HG02973 (cell line): ENCODE measurements at regions not wholly inside any gene's neighbourhood (a gene's known extent, or its start where the extent isn't known, plus 50 kb on each side); places are given as distances from the start of the nearest gene placed in this dataset.
A peak's percentile ranks its signal among the peaks of the same experiment; 100 is the strongest.
"Not testable (repeated sequence)": the region's sequence is repeated elsewhere in the genome, so short reads cannot be mapped to it uniquely, and the experiment has no call there.

Experiments used
- ATAC-seq: cut with Tn5 transposase; IDR thresholded peaks from one replicate; pipeline ENCODE4 v1.9.1; 2021; ENCODE audit warnings: moderate library complexity; ENCODE audit not compliant: unreplicated experiment

DNA sequence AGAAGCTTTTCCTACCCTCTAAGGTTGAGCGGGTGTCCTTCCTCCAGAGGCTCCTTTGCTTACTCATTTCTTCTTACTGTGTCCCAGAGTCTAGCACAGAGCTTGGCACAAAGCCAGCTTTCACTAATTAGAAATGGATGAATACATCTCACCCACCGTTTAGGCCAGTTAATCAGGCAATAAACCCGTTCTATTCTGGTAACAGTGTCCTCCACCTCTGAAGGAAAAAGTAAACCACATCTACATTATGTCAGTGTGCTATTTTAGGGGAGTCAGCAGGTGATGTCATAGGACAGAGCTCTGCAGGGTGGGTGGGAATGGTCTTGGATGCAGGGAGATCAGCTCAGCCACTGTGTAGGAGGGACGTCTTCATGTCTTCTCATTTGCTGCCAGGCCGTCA, 109.2 kb downstream of the OSTF1 start:
- no peak for ATAC-seq

DNA sequence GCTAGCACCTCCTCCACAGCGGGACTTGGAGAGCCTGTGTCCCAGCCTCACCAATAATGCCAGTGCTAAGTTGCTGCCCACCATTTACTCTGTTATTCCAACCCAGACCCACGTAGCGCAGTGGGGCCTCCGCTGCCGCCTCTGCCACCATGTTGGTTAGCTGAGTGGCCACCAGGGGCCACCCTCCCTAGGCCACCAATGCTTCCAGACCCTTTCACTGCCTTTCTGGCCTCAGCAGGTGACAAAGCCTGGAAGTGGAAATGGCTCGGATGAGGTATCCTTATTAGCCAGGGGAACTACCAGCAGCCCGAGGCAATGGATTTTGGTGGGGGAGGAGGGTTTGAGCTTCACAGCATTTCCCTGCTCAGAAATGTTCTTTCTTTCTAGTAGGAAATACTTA, 110.1 kb downstream of the OSTF1 start:
- ATAC-seq = no peak

DNA sequence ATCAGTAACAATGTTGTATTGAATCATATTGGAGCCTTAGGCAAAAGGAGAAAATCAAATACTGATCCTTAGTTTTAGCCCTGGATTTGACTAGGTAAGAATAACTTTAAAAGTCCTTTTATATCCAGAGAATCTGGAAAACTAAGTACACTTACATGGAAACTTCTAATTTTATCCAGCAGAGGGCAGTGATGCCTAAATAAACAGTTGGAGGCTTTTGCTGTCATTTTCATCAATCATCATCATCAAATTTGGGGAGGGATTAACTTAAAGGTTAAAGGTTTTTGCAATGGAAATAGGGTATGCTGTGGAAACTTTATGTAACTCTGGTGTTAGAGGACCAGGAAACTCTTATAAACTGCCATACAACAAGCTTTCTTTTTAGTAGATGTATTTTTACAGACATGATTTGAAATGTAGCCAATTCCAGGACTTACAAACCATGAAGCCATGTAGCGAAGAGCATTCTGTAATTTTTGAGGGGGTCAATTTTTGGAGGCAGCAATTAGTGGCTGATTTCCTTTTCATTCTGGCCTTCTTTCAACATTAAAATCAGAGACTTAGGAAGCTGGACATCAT, 112.7 kb downstream of the OSTF1 start:
- no peak for ATAC-seq

DNA sequence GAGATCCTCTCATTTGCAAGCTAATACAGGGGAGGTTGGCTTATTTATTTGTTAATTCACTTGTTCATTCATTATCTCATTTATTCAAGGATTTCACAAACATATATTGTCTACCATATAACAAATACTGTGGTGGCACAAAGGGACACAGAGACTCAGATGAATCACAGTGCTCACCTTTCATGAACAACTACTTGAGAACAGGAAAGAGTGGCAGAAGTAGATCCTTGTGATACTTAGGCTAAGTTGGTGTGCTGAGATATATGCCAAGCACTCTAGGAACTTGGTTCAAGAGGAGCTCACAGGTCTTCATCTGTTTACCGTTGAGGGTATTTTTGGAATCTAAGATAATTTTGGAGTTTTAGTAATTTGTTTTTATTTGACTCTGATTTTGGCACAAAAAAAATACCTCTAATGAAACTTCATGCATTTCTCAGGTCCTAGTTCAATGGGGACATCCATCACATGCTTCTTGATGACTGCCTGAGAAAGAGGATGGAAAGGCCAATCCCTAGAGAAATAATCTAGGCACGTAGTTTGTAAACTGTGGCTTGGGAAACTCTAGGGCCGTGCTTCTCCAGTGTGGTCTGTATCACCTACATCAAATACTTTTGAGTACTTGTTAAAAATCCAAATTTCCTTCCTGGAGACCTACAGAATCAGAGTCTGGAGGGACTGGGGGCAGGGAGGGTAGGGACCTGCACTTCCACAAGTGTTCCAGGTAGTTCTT, 113.3 kb downstream of the OSTF1 start:
- ATAC-seq = no peak

DNA sequence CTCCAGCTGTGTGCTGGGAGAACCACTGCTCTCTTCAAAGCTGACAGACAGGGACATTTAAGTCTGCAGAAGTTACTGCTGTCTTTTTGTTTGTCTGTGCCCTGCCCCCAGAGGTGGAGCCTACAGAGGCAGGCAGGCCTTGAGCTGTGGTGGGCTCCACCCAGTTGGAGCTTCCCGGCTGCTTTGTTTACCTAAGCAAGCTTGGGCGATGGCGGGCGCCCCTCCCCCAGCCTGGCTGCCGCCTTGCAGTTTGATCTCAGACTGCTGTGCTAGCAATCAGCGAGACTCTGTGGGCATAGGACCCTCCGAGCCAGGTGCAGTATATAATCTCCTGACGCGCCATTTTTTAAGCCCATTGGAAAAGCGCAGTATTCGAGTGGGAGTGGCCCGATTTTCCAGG, 119.7 kb downstream of the OSTF1 start:
- ATAC-seq = not testable (repeated sequence)

DNA sequence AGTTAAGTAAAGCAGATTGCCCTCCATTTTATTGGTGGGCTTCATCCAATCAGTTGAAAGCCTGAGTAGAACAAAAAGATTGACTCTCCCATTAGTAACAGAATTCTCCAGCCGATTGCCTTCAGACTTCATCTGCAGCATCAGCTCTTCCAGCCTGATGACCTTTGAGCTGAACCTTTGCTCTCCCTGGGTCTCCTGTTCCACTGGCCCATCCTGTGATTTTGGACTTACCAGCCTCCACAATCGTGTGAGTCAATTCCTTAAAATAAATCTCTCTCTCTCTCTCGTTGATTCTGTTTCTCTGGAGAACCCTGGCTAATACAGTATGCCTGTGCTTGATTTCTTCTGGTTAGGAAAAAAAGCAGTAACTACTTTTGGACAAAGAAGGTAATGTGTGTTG, 121.9 kb downstream of the OSTF1 start:
- no peak for ATAC-seq

DNA sequence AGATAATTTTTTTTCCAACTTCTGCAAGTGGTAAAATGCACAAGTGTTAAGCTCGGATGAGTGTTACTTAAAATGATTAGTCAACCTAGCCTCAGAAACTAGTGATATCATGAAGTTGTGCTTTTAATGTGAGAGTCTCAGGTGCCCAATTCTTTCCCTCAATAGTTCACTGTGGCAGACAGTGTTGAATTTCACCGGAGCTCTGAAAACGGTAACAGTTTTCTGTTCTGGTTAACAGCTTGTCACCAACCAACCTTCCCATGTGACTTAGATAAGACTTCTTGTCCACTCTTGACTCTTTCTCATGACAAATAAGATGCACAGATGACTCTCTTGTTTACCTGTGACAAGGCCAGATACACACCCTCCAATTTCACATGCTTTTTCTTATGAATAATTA, 125.5 kb downstream of the OSTF1 start:
- no peak for ATAC-seq

DNA sequence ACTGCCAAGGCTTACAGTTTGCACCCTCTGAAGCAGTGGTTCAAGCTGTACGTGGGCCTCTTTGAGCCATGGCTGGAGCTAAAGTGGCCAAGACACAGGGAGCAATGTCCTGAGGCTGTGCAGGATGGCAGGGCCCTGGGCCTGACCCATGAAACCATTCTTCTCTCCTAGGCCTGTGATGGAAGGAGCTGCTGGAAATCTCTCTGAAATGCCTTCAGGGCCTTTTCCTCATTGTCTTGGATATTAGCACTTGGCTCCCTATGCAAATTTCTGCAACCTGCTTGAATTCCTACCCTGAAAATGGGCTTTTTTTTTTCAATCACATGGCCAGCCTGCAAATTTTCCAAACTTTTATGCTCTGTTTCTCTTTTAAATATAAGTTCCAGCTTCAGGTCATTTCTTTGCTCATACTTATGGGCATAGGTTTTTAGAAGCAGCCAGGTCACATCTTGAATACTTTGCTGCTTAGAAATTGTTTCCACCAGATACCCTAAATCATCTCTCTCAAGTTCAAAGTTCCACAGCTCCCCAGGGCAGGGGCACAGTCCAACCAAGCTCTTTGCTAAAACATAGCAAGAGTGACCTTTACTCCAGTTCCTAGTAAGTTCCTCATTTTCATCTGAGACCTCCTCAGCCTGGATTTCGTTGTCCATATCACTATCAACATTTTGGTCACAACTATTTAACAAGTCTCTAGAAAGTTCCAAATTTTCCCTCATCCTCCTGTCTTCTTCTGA, 138.3 kb downstream of the OSTF1 start:
- no peak for ATAC-seq

DNA sequence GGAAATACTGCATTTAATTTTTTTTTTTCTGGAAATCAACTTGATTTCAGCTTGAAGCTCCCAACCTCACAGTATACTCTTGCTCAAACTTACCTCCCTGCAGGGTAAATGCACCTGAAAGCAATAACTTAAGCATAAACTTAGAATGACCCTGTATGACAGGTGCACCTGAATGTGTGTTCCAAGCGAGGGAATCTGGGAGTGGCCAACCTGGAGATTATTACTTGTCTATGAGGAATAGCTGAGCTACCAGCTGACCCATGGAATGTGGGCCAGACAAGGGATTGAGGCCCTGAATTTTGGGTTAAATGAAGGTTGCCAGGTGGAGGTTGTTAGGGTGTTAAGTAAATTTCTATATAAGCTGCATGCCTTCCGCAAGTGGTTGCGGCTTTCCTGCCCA, 140.6 kb downstream of the OSTF1 start:
- ATAC-seq = no peak

DNA sequence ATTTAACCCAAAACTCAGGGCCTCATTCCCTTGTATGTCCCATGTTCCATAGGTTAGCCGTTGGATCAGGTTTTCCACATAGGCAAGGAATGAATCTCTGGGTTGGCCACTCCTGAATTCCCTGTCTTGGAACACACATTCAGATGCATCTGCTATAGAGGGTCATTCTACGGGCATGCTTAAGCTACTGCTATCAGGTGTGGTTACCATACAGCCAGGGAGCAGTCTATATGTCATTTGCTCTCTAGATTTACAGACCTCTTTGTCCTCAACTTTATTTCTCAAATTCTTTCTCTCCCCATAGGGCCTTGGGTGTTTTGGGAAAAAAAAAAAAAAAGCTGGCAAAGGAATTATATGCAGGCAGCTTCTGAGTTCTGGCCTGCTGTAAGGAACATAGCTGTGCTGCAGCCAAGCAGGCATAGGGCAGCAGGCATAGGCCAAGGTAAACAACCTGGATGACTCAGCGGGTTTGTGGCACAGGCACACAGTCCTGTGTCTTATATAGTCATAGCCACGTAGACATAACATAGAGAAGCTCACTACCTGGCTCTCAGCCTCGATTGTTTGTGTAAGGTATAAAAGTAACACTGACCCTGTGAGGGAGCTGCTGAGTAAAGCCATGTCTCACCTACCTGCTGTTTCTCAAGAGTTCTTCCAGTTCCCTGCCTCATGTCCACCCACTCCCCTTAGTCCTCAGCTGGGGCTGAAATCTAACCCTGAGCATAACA, 141.5 kb downstream of the OSTF1 start:
- ATAC-seq = no peak

DNA sequence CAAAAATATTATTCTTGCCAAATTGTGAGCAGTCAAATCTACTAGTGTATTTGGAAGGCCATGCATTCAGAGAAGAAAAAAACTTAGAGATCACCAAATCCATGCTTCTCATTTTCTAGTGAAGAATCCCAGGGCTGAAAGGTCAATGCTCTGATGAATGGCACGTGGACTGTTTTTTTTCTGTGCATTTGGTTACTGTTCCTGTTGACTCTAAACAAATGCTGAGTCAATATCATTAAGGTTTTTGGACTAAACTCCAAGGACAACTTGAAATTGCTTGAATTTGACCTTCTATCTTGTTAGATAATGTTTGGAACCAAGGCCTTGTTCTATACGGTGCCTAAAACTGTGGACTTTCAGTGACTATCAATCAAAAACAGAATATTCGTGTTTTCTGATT, 142.2 kb downstream of the OSTF1 start:
- no peak for ATAC-seq

DNA sequence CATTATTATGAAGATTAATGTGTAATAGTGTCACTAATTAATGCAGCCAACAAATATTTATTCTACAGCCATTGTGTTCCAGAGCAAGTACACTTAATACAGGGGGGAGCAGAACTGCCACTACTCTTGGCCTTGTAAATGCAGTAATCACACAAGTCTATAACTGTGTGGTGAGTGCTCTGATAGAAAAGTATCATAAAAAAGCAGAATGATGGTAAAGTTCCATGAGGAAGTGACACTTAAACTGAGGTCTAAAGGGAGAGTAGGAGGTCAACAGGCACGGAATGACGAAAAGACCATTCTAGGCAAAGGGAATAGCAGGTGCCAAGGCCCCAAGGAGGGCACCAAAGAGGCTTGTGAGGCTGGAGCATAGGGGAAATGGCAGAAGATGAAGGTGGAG, 142.9 kb downstream of the OSTF1 start:
- no peak for ATAC-seq

DNA sequence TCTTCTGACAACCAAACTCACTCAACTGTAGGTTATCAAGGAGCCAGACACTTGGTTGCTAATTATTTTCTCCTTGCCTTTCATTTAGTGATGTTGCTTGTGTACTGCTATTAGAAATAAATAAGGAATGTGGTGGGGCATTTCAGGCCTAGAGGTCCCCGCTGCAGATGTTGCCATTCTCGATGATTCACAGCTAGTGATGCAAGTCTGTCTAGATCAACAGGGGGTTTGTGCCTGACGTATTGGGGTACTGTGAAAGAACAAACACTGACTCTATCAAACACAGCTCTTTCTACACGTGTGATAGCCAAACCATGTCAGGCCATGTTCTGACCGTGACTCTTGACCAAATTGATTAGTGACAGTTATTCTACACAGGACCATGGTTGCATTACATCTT, 144.7 kb downstream of the OSTF1 start:
- no peak for ATAC-seq

DNA sequence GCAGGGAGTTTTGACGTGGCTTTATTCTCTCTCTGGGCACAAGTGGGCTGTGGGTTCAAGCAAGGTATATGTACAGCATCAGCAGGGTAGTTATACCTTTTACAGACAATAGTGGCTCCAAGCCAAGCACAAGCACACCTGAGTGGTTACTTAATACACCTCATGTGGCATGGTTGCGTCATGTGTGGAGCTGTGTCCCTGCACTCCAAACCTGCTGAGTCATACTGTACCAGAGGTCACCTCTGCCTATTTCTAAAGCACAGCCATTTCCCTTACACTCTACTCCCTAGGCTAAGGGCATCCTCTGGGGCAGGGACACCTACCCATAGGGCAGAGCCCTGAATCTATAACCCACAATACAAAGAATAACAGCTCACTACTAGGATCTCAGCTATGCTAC, 147.3 kb downstream of the OSTF1 start:
- no peak for ATAC-seq

DNA sequence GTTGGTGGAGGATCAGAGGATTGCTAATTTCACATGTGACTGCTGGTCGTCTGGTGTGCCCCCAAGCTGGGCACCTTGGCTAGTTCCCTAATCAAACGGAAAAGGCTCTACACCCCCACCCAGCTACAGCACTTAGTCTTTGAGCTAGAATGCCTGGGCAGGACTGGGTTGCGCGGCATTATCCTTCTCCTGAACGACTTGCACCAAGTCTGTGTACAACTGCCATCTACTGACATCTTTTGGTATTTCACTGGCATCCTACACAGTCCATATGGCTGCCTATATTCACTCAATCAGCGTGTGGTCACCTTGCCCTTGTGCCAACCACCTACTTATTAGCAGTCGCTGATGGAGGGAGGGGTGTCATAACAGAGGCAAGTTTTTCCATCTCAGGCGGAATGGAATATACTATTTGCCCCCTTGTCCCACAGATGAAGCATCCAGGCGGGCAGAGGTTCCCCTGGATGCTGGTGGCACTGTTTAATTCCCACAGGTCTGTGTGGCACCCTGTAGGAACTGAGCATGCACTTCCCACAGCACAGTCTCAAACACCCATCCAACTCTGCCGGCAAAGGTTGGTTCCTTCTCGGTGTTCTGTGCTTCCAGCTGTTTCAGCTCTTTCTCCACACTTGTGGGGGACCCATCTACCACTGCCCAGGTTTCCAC, 150.1 kb downstream of the OSTF1 start:
- peak; percentile 91 for ATAC-seq

DNA sequence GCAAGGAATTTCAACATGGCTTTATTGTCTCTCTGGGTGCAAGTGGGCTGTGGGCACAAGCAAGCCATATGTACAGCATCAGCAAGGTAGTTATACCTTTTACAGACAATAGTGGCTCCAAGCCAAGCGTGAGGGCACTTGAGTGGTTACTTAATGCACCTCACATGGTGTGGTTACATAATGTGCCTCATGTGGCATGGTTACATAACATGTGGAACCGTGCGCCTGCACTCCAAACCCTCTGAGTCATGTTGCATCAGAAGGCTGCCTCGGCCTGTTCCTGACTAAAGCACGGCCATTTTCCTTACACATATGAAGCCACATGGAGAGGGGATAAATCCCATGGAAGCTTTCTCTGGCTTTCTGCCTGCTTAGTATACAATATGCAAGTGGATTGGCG, 150.9 kb downstream of the OSTF1 start:
- no peak for ATAC-seq

DNA sequence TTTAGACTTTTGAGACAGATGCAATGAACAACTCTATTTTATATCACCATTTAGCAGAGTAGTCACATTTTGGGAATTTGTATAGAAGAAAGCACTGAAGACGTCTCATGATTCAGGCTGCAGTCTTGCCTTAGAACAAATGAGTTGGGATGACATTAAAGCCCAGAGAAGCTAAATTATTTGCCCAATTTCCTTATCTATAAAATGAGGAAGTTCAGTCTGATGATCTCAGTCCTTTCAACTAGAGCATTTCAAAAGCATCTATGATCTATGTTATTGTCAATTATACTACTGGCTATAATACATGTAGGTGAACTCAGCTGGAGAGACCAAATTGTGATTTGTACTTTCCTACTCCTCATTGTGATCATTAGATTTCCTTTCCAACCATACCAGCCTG, 154.1 kb downstream of the OSTF1 start:
- no peak for ATAC-seq

DNA sequence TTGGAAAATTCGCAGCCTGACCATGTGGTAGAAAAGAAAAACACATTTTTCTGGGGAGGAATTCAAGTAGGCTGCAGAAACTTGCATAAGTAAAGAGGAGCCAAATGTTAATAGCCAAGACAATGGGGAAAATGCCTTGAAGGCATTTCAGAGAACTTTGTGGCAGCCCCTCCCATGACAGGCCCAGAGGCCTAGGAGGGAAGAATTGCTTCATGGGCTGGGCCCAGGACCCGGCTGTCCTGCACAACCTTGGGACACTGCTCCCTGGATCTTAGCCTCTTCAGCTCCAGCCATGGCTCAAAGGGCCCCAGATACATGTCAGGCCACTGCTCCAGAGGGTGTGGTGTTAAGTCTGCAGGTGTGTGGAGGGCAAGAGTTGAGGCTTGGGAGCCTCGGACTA, 158.6 kb downstream of the OSTF1 start:
- no peak for ATAC-seq

DNA sequence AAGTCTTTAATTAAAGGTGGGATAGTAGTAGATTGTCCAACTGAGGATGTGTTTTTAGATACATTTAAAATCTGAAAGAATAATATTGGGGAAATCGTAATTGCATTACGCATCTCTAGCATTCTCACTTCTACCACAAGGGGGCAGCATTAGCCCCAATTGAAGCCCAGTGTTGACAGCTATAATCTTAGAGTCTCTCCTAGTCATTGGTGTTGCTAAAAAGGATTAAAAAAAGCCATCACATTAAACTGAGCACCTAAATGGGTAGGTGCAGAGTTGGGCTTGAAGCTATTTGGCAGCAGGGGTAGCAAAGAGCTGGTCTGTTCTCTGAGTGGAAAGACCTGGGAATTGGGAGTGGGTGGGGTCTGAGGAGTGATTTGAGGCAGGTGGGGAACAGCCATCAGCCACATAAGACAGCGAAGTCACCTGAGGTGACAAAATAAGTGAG, 177.2 kb downstream of the OSTF1 start:
- peak; percentile 76 for ATAC-seq

DNA sequence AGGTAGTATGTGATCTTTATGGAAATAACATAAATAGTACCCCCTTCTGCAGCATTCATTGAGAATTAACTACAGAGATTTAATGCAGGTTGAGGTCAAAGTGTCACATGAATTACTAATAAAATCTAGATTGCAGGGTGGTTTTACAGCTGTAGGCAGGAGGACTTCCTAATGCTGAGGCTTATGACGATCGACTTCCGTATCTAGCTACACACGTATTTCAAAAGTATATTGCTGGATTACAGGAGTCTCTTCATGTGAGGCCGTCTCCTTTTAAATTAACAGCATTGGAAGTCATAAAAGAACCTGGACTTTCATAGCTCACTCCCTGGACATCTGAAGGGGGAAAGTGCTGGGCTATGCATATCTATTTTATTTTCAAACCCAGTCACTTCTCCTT, 180.9 kb downstream of the OSTF1 start:
- no peak for ATAC-seq

DNA sequence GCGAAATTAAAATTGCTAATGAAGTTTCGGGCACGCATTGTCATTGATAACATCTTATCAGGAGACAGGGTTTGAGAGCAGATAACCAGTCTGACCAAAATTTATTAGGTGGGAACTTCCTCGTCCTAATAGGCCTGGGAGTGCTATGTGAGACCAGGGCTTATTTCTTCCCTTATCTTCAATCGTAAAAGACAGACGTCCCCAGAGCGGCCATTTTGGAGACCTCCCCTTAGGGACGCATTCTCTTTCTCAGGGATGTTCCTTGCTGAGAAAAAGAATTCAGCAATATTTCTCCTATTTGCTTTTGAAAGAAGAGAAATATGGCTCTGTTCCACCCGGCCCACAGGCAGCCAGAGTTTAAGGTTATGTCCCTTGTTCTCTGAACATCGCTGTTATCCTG, 184.7 kb downstream of the OSTF1 start:
- not testable (repeated sequence) for ATAC-seq
